ENCODE measurements at regions not wholly inside any gene's neighbourhood (a gene's known extent, or its start where the extent isn't known, plus 50 kb on each side); places are given as distances from the start of the nearest gene placed in this dataset.

GRCh38 chr21:27735699-27736098 is 768.8 kb upstream of the ADAMTS5 start (continued):
- TF ChIP-seq, protein P1, sequence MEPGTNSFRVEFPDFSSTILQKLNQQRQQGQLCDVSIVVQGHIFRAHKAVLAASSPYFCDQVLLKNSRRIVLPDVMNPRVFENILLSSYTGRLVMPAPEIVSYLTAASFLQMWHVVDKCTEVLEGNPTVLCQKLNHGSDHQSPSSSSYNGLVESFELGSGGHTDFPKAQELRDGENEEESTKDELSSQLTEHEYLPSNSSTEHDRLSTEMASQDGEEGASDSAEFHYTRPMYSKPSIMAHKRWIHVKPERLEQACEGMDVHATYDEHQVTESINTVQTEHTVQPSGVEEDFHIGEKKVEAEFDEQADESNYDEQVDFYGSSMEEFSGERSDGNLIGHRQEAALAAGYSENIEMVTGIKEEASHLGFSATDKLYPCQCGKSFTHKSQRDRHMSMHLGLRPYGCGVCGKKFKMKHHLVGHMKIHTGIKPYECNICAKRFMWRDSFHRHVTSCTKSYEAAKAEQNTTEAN (CRISPR knock-in tag; IDR thresholded peaks at IDR 0.05) = no peak
- TF ChIP-seq IRF2 (CRISPR knock-in tag; IDR thresholded peaks at IDR 0.05; ENCODE audit: borderline replicate concordance, low read depth) (no peak), NR2C2 (CRISPR knock-in tag; IDR thresholded peaks at IDR 0.05) (no peak), SP1 (CRISPR knock-in tag; conservative IDR thresholded peaks at IDR 0.05) (no peak), ATF3 (CRISPR knock-in tag; conservative IDR thresholded peaks at IDR 0.05) (no peak), NR3C1 (CRISPR knock-in tag; conservative IDR thresholded peaks at IDR 0.05; ENCODE audit: low read depth) (no peak), FOXP1 (CRISPR knock-in tag; IDR thresholded peaks at IDR 0.05; ENCODE audit: borderline replicate concordance) (no peak), CREM (CRISPR knock-in tag; IDR thresholded peaks at IDR 0.05) (no peak), ZNF263 (CRISPR knock-in tag; IDR thresholded peaks at IDR 0.05; ENCODE audit: low read depth) (no peak), TP53 (CRISPR knock-in tag; IDR thresholded peaks at IDR 0.05) (no peak)
- TF ChIP-seq, protein P2, sequence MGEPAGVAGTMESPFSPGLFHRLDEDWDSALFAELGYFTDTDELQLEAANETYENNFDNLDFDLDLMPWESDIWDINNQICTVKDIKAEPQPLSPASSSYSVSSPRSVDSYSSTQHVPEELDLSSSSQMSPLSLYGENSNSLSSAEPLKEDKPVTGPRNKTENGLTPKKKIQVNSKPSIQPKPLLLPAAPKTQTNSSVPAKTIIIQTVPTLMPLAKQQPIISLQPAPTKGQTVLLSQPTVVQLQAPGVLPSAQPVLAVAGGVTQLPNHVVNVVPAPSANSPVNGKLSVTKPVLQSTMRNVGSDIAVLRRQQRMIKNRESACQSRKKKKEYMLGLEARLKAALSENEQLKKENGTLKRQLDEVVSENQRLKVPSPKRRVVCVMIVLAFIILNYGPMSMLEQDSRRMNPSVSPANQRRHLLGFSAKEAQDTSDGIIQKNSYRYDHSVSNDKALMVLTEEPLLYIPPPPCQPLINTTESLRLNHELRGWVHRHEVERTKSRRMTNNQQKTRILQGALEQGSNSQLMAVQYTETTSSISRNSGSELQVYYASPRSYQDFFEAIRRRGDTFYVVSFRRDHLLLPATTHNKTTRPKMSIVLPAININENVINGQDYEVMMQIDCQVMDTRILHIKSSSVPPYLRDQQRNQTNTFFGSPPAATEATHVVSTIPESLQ (CRISPR knock-in tag; IDR thresholded peaks at IDR 0.05) = no peak

DNA sequence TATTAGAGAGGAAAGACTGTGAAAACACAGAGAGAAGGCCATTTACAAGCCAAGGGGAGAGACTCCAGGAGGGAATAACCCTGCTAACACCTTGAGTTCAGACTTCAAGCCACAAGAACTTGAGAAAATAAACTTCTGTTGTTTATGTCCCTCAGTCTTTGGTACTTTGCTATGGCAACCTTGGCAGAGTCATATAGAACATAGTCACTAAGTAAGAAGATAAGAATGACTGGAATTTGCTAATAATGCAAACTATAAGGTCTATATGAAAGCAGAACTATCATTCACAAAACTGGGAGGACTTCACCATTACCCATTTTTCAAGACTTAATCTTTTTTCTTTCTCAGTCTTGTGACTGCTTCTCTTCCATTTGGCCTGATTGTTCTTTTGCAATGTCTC is 767.3 kb upstream of the ADAMTS5 start:
- Mint-ChIP-seq H3K9me3 (peaks cover 33% of the 10 kb centered on the region), H3K36me3 (peaks cover 17% of the 10 kb centered on the region), H3K4me3 (no peak overlapping the region), H3K27me3 (ENCODE audit: low read depth) (no peaks in the 10 kb centered on the region), H3K27ac (no peak overlapping the region), H3K4me1 (no peaks in the 10 kb centered on the region)
- CTCF ChIA-PET = no interaction called here
- POLR2A ChIA-PET = no interaction called here
- DNase-seq (ENCODE audit: low spot score) (no peak), ATAC-seq (no peak)
- TF ChIP-seq MXD4 (CRISPR knock-in tag; IDR thresholded peaks at IDR 0.05; ENCODE audit: borderline replicate concordance) (no peak), NR3C1 (CRISPR knock-in tag; conservative IDR thresholded peaks at IDR 0.05; ENCODE audit: low read depth) (no peak), ELF4 (CRISPR knock-in tag; IDR thresholded peaks at IDR 0.05; ENCODE audit: low read depth) (no peak), SMAD3 (CRISPR knock-in tag; IDR thresholded peaks at IDR 0.05; ENCODE audit: borderline replicate concordance) (no peak), ZNF281 (CRISPR knock-in tag; IDR thresholded peaks at IDR 0.05) (no peak), ZNF423 (CRISPR knock-in tag; IDR thresholded peaks at IDR 0.05) (no peak), JUN (CRISPR knock-in tag; IDR thresholded peaks at IDR 0.05) (no peak), ZNF532 (CRISPR knock-in tag; IDR thresholded peaks at IDR 0.05; ENCODE audit: borderline replicate concordance) (no peak), ATF1 (CRISPR knock-in tag; IDR thresholded peaks at IDR 0.05) (no peak)
- TF ChIP-seq, protein P3, sequence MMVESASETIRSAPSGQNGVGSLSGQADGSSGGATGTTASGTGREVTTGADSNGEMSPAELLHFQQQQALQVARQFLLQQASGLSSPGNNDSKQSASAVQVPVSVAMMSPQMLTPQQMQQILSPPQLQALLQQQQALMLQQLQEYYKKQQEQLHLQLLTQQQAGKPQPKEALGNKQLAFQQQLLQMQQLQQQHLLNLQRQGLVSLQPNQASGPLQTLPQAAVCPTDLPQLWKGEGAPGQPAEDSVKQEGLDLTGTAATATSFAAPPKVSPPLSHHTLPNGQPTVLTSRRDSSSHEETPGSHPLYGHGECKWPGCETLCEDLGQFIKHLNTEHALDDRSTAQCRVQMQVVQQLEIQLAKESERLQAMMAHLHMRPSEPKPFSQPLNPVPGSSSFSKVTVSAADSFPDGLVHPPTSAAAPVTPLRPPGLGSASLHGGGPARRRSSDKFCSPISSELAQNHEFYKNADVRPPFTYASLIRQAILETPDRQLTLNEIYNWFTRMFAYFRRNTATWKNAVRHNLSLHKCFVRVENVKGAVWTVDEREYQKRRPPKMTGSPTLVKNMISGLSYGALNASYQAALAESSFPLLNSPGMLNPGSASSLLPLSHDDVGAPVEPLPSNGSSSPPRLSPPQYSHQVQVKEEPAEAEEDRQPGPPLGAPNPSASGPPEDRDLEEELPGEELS (CRISPR knock-in tag; IDR thresholded peaks at IDR 0.05) = no peak
- TF ChIP-seq, protein P4, sequence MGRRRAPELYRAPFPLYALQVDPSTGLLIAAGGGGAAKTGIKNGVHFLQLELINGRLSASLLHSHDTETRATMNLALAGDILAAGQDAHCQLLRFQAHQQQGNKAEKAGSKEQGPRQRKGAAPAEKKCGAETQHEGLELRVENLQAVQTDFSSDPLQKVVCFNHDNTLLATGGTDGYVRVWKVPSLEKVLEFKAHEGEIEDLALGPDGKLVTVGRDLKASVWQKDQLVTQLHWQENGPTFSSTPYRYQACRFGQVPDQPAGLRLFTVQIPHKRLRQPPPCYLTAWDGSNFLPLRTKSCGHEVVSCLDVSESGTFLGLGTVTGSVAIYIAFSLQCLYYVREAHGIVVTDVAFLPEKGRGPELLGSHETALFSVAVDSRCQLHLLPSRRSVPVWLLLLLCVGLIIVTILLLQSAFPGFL (CRISPR knock-in tag; IDR thresholded peaks at IDR 0.05; ENCODE audit: borderline replicate concordance) = no peak
- TF ChIP-seq, protein P5, sequence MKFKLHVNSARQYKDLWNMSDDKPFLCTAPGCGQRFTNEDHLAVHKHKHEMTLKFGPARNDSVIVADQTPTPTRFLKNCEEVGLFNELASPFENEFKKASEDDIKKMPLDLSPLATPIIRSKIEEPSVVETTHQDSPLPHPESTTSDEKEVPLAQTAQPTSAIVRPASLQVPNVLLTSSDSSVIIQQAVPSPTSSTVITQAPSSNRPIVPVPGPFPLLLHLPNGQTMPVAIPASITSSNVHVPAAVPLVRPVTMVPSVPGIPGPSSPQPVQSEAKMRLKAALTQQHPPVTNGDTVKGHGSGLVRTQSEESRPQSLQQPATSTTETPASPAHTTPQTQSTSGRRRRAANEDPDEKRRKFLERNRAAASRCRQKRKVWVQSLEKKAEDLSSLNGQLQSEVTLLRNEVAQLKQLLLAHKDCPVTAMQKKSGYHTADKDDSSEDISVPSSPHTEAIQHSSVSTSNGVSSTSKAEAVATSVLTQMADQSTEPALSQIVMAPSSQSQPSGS (CRISPR knock-in tag; IDR thresholded peaks at IDR 0.05; ENCODE audit: borderline replicate concordance, low read depth) = no peak
